ENCODE measurements at regions not wholly inside any gene's neighbourhood (a gene's known extent, or its start where the extent isn't known, plus 50 kb on each side); places are given as distances from the start of the nearest gene placed in this dataset.

GRCh38 chr2:155080373-155080772 lies 381.9 kb downstream of the KCNJ3 start:
- no peaks in the 10 kb centered on the region for H3K36me3 Mint-ChIP-seq (ENCODE audit: low read depth)
- DNase-seq (ENCODE audit: low spot score) (no peak), ATAC-seq (no peak)
- no peaks in the 10 kb centered on the region for H3K9me3 Mint-ChIP-seq
- no peaks in the 10 kb centered on the region for H3K4me1 ChIP-seq (ENCODE audit: insufficient read depth)
- no peaks in the 10 kb centered on the region for H3K9me2 ChIP-seq (ENCODE audit: insufficient read depth)
- no peaks in the 10 kb centered on the region for H3K36me3 ChIP-seq (ENCODE audit: insufficient read depth)
- no peaks in the 10 kb centered on the region for H3K27me3 Mint-ChIP-seq (ENCODE audit: insufficient read depth, low read depth, poor library complexity)
- no peak overlapping the region for H3K27ac Mint-ChIP-seq
- H3K4me3 Mint-ChIP-seq, result no peak overlapping the region
- H3K79me2 ChIP-seq (replicated peaks; ENCODE audit: insufficient read depth), result no peaks in the 10 kb centered on the region
- no peak overlapping the region for H3K4me3 ChIP-seq
- H3F3A ChIP-seq (replicated peaks; ENCODE audit: low read depth), result no peaks in the 10 kb centered on the region
- H3K4me1 Mint-ChIP-seq, result no peaks in the 10 kb centered on the region
- TF ChIP-seq ZNF114 (CRISPR knock-in tag; IDR thresholded peaks at IDR 0.05) (no peak), ZNF462 (CRISPR knock-in tag; IDR thresholded peaks at IDR 0.05) (no peak), REST (IDR thresholded peaks at IDR 0.05; ENCODE audit: unreplicated experiment) (no peak), ETS1 (IDR thresholded peaks at IDR 0.05) (no peak), STAT1 (IDR thresholded peaks at IDR 0.05; ENCODE audit: unreplicated experiment) (no peak), JUNB (IDR thresholded peaks at IDR 0.05; ENCODE audit: unreplicated experiment) (no peak), CTCF (conservative IDR thresholded peaks at IDR 0.05; ENCODE audit: low read depth in 2 of 2) (no peak), ZNF331 (CRISPR knock-in tag; IDR thresholded peaks at IDR 0.05; ENCODE audit: low read depth) (no peak), CREB1 (CRISPR knock-in tag; IDR thresholded peaks at IDR 0.05; ENCODE audit: low read depth) (no peak), POLR2AphosphoS5 (IDR thresholded peaks at IDR 0.05; ENCODE audit: low read depth) (no peak), EZH2 (IDR thresholded peaks at IDR 0.05; ENCODE audit: low read depth, unreplicated experiment) (no peak)
- no peak overlapping the region for H2AFZ ChIP-seq
- H4K20me1 ChIP-seq (replicated peaks; ENCODE audit: insufficient read depth), result no peaks in the 10 kb centered on the region
- no peaks in the 10 kb centered on the region for H3K27me3 ChIP-seq (ENCODE audit: insufficient read depth)
- H3K4me2 ChIP-seq, result no peak overlapping the region
- H3K27ac ChIP-seq (ENCODE audit: low read depth), result no peak overlapping the region

Data from GM23338 (cell line).